Retinal pigment epithelial cell (primary cell): ENCODE measurements at regions not wholly inside any gene's neighbourhood (a gene's known extent, or its start where the extent isn't known, plus 50 kb on each side); places are given as distances from the start of the nearest gene placed in this dataset.

Experiments used
- DNase-seq: peaks from one replicate; pipeline ENCODE4 v3.0.0-alpha.2; 2010; ENCODE audit warnings: low read depth
- H3K4me3 ChIP-seq: 2 replicates; pipeline ENCODE4 v1.5.1; 2011; ENCODE audit warnings: mild to moderate bottlenecking, low read length, control low read depth, moderate library complexity
- CTCF ChIP-seq: conservative IDR thresholded peaks from 2 replicates; pipeline ENCODE4 v1.5.1; 2011; ENCODE audit warnings: low read depth, low read length, control low read depth, inconsistent platforms

GRCh38 chr9:78963911-78964310 lies 607.9 kb upstream of the TLE4 start:
- no peak for TF ChIP-seq CTCF
- DNase-seq, result no peak
- H3K4me3 ChIP-seq, result no peak overlapping the region

- TF ChIP-seq CTCF, result no peak
- no peak for DNase-seq
- H3K4me3 ChIP-seq, result no peak overlapping the region
These were observed 604.1 kb upstream of the TLE4 start for GRCh38 chr9:78967596-78968217.

- H3K4me3 ChIP-seq, result no peak overlapping the region
These were observed 601.4 kb upstream of the TLE4 start for GRCh38 chr9:78970375-78970774.

GRCh38 chr9:78971540-78971939 lies 600.2 kb upstream of the TLE4 start:
- TF ChIP-seq CTCF, result no peak
- no peak overlapping the region for H3K4me3 ChIP-seq
- no peak for DNase-seq

More at GRCh38 chr9:78970375-78970774, 601.4 kb upstream of the TLE4 start:
- TF ChIP-seq CTCF, result no peak
- no peak for DNase-seq

- no peak for TF ChIP-seq CTCF
- no peak for DNase-seq
- H3K4me3 ChIP-seq, result no peak overlapping the region
These were observed 599.3 kb upstream of the TLE4 start for GRCh38 chr9:78972303-78972999.

- H3K4me3 ChIP-seq, result no peak overlapping the region
- no peak for TF ChIP-seq CTCF
- DNase-seq, result no peak
These were observed 597.9 kb upstream of the TLE4 start for GRCh38 chr9:78973907-78974306.

GRCh38 chr9:78982849-78983248 lies 588.9 kb upstream of the TLE4 start:
- no peak for TF ChIP-seq CTCF
- H3K4me3 ChIP-seq, result no peak overlapping the region
- no peak for DNase-seq
